HG03342 (cell line): ENCODE measurements at regions not wholly inside any gene's neighbourhood (a gene's known extent, or its start where the extent isn't known, plus 50 kb on each side); places are given as distances from the start of the nearest gene placed in this dataset.

Source experiments
- ATAC-seq: cut with Tn5 transposase; IDR thresholded peaks from one replicate; pipeline ENCODE4 v1.9.1; 2021; ENCODE audit warnings: mild to moderate bottlenecking, moderate library complexity; ENCODE audit not compliant: unreplicated experiment

DNA sequence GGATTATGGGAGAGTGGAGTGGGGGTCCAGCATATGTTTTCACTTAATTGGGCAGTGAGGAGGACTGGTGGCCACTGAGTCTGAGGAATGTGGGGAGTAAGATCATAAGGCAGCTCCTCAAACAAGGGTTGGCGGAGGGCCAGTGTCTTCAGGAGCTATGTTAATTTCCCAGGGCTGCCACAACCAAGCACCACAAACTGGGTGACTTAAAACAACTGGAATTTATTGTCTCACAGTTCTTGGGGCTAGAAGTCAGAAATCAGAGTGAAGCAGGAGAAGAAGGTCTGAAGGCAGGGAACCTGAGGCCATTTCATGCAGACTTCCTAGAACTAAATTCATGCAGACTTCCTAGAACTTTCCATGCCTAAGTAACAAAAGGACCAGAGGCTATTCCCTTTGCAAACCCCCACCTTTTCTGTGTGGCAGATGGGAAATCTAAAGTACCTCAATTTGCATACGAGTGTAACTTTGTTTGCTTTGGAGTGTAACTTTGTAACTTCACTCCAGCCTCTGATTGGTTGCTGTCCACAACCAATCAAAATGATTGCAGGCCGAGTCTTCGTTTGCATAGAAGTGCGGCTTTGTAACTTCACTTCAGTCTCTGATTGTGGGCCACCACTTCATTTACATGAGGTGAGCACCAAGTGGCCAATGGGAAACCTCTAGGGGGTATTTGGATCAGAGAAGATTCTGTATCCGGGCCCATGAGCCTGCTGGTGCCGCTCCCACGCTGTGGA lies 50.5 kb upstream of the ZBED5 start:
- no peak for ATAC-seq
